ENCODE measurements at regions not wholly inside any gene's neighbourhood (a gene's known extent, or its start where the extent isn't known, plus 50 kb on each side); places are given as distances from the start of the nearest gene placed in this dataset.

DNA sequence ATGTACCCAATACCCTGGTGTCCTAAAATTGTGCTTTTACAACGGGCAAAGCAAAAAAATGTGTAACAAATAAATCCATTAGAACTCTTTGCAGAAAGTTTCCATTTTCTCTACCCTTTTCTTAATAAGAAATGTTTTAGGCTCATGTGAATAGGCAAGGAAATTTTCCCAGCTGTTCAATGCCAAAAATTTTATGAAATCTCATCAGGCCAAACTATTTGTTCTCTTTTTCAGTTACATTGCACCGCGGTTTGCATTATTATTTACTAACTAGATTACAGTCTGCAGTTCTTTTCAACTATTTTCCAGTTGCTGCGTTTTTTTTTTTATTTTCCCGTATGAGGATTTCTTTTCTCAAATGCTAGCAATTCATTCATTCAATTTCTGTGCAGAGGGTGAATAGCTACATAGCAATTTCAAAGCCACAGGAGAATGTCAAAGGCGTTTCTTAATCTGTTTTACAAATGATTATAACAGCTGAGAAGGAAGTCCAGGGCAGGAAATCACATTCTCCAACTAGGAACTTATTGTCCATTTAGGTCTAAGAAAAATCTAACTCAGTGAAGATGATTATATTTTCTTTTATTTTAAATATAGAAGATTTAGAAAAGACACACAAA lies 367.5 kb upstream of the MMADHC start:
- H3K27ac ChIP-seq (ENCODE audit: low read length) = no peak overlapping the region
- H3K4me3 ChIP-seq (ENCODE audit: low read length) = no peak overlapping the region
- WGBS (ENCODE audit: insufficient coverage, insufficient read length) = no CpG with 5 or more reads among the region's 6 CpGs
- no peaks in the 10 kb centered on the region for H3K9me3 ChIP-seq (ENCODE audit: control insufficient read depth, insufficient read depth, low read length)
- no peaks in the 10 kb centered on the region for H3K27me3 ChIP-seq (ENCODE audit: control insufficient read depth, insufficient read depth, low read length)
- DNase-seq (ENCODE audit: low read depth, low spot score) = no peak
- no peaks in the 10 kb centered on the region for H3K4me1 ChIP-seq (ENCODE audit: control insufficient read depth, insufficient read depth, low read length)
- no peaks in the 10 kb centered on the region for H3K36me3 ChIP-seq (ENCODE audit: control insufficient read depth, insufficient read depth, low read length)

DNA sequence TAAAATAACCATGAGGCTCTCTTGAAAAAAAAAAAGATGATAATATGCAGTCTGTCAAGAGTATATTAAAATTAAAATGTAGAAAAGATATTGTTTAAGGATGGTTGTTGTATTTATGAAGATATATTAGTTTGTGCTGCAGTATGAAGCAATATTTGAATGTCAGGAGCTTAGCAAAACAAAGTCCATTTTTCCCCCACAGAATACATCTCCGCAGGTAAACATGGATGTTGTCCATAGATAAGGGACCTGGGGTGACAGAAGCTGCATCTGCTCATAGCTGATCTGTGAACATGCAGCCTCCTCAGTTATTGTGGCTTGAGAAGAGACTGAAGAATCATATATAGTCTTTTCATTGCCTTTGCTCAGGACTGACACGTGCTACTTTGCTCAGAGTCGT lies 366.1 kb upstream of the MMADHC start:
- Histone ChIP-seq H3K9me3 (ENCODE audit: control insufficient read depth, insufficient read depth, low read length) (no peaks in the 10 kb centered on the region), H3K27me3 (ENCODE audit: control insufficient read depth, insufficient read depth, low read length) (no peaks in the 10 kb centered on the region)
- WGBS (ENCODE audit: insufficient coverage, insufficient read length) = no CpG with 5 or more reads among the region's 3 CpGs

DNA sequence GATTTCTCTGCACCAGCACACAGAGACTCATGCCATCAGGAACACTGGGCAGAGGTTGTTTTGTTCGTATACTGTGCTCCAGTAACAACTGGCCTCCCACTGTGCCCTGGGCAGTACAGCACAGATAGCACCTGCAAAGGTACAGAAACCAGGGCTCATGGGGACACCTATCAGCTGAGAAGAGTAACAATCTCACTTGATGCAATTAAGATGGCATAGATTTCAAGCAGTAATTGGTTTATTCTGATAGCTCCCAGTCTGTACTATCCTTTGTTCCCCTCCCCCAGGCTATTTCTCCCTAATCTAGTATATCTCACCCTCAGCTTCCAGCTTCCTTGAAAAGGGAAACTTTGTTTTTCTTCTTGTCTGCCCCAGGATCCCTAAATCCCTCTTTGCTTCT lies 343.9 kb upstream of the MMADHC start:
- Histone ChIP-seq H3K27ac (ENCODE audit: low read length) (no peak overlapping the region), H3K27me3 (ENCODE audit: control insufficient read depth, insufficient read depth, low read length) (no peaks in the 10 kb centered on the region), H3K36me3 (ENCODE audit: control insufficient read depth, insufficient read depth, low read length) (no peaks in the 10 kb centered on the region), H3K4me3 (ENCODE audit: low read length) (no peak overlapping the region), H3K9me3 (ENCODE audit: control insufficient read depth, insufficient read depth, low read length) (no peaks in the 10 kb centered on the region), H3K4me1 (ENCODE audit: control insufficient read depth, insufficient read depth, low read length) (no peaks in the 10 kb centered on the region)
- DNase-seq (ENCODE audit: low read depth, low spot score) = no peak
- WGBS (ENCODE audit: insufficient coverage, insufficient read length) = no CpG with 5 or more reads among the region's 1 CpG

More for the DNA sequence above, 366.1 kb upstream of the MMADHC start:
- no peaks in the 10 kb centered on the region for H3K4me1 ChIP-seq (ENCODE audit: control insufficient read depth, insufficient read depth, low read length)
- no peak overlapping the region for H3K27ac ChIP-seq (ENCODE audit: low read length)
- no peak for DNase-seq (ENCODE audit: low read depth, low spot score)
- no peak overlapping the region for H3K4me3 ChIP-seq (ENCODE audit: low read length)
- H3K36me3 ChIP-seq (ENCODE audit: control insufficient read depth, insufficient read depth, low read length) = no peaks in the 10 kb centered on the region

DNA sequence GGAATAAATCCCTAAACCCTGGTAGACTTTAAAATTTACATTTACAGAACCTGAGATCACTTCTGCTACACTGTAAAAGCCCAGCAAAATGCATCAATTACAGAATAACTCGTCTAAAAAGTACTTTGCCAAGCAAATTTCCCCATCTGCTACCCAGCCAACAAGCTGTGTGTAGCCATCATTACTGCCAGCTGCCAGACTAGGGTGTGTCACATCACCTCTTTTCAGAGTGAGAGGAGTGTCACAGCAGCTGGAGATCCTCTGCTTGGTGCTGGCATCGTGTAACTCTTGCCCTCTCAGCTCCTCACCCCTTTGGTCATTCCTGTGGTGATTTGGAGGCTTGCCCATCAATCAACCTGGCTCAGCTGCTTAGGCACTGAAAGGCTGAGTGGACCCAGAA lies 340.4 kb upstream of the MMADHC start:
- no peak overlapping the region for H3K4me3 ChIP-seq (ENCODE audit: low read length)
- WGBS (ENCODE audit: insufficient coverage, insufficient read length) = no CpG with 5 or more reads among the region's 2 CpGs
- H3K4me1 ChIP-seq (ENCODE audit: control insufficient read depth, insufficient read depth, low read length) = no peaks in the 10 kb centered on the region
- no peaks in the 10 kb centered on the region for H3K27me3 ChIP-seq (ENCODE audit: control insufficient read depth, insufficient read depth, low read length)
- DNase-seq (ENCODE audit: low read depth, low spot score) = no peak
- H3K27ac ChIP-seq (ENCODE audit: low read length) = no peak overlapping the region
- no peaks in the 10 kb centered on the region for H3K9me3 ChIP-seq (ENCODE audit: control insufficient read depth, insufficient read depth, low read length)
- no peaks in the 10 kb centered on the region for H3K36me3 ChIP-seq (ENCODE audit: control insufficient read depth, insufficient read depth, low read length)

DNA sequence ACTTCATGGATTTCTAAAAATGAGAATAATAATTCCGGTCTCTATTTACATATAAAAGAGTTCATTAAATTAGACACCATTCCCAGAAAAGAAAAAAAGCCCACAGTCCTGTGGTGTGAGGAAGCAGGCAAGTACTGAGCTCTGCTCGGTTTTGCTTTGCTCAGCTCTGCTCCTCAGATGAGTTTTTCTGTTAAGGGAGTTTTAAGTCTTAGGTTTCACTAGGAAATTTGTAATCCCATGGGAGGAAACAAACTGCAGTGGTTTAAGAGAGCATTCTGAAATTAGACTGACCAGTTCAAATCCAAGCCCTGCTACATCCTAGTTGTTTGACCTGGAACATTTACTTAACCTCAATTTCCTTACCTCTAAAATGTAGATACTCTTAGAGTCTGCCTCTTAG lies 338.6 kb upstream of the MMADHC start:
- DNase-seq (ENCODE audit: low read depth, low spot score) = no peak
- Histone ChIP-seq H3K36me3 (ENCODE audit: control insufficient read depth, insufficient read depth, low read length) (no peaks in the 10 kb centered on the region), H3K27me3 (ENCODE audit: control insufficient read depth, insufficient read depth, low read length) (no peaks in the 10 kb centered on the region), H3K4me3 (ENCODE audit: low read length) (no peak overlapping the region), H3K4me1 (ENCODE audit: control insufficient read depth, insufficient read depth, low read length) (no peaks in the 10 kb centered on the region), H3K9me3 (ENCODE audit: control insufficient read depth, insufficient read depth, low read length) (no peaks in the 10 kb centered on the region), H3K27ac (ENCODE audit: low read length) (no peak overlapping the region)
- WGBS (ENCODE audit: insufficient coverage, insufficient read length) = no CpG with 5 or more reads among the region's 2 CpGs

DNA sequence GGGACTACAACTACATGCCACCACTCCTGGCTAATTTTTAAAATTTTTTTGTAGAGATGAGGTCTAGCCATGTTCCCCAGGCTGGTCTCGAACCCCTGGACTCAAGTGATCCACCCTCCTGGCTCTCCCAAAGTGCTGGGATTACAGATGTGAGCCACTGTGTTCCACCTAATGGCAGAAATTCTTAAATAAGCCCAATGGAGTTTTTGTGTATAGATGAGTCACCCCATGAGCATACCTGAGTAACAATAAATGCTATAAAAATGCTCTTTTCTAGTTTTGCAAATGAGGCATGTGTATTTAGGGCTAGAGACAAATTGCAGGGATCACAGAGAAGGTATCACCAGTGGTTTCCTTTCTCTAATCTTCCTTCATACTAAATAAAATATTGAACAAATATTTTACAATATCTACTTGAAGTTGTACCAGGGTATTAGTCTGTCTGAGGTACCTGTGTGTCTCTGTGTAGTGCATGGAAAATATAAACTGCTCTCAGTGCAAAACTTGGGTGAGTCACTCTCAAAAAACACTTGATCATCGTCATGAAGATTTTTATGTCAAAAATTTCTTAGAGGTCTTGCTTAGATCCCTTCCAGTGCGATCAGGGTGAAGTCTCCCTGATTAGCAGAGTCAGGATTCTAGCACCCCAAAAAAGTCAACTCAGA lies 337.1 kb upstream of the MMADHC start:
- H3K9me3 ChIP-seq (ENCODE audit: control insufficient read depth, insufficient read depth, low read length) = no peaks in the 10 kb centered on the region
- no peak overlapping the region for H3K4me3 ChIP-seq (ENCODE audit: low read length)
- DNase-seq (ENCODE audit: low read depth, low spot score) = no peak
- H3K27me3 ChIP-seq (ENCODE audit: control insufficient read depth, insufficient read depth, low read length) = no peaks in the 10 kb centered on the region
- no peak overlapping the region for H3K27ac ChIP-seq (ENCODE audit: low read length)
- no peaks in the 10 kb centered on the region for H3K36me3 ChIP-seq (ENCODE audit: control insufficient read depth, insufficient read depth, low read length)
- no CpG with 5 or more reads among the region's 3 CpGs for WGBS (ENCODE audit: insufficient coverage, insufficient read length)
- H3K4me1 ChIP-seq (ENCODE audit: control insufficient read depth, insufficient read depth, low read length) = no peaks in the 10 kb centered on the region

DNA sequence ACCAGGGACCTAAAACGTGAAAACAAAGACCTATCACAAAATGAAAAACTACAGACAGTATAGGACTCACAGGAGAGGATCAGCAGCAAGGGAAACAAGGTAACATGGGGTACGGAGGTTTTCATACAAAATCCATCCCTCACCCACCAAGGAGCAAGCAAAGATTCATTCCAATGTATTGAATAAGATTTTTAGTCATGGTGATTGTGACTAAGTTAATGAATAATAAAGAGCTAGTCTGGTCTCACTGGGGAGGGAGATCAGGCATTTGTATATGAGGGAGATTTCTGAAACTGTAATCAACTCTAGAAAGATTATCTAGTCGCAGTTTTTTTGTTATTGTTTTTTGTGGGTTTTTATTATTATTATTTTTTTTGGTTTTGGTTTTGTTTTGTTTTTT lies 336.5 kb upstream of the MMADHC start:
- no peak for DNase-seq (ENCODE audit: low read depth, low spot score)
- H3K9me3 ChIP-seq (ENCODE audit: control insufficient read depth, insufficient read depth, low read length) = no peaks in the 10 kb centered on the region
- no peaks in the 10 kb centered on the region for H3K36me3 ChIP-seq (ENCODE audit: control insufficient read depth, insufficient read depth, low read length)
- no peaks in the 10 kb centered on the region for H3K27me3 ChIP-seq (ENCODE audit: control insufficient read depth, insufficient read depth, low read length)
- no peak overlapping the region for H3K4me3 ChIP-seq (ENCODE audit: low read length)
- H3K4me1 ChIP-seq (ENCODE audit: control insufficient read depth, insufficient read depth, low read length) = no peaks in the 10 kb centered on the region
- no peak overlapping the region for H3K27ac ChIP-seq (ENCODE audit: low read length)
- WGBS (ENCODE audit: insufficient coverage, insufficient read length) = 100% methylated on average over 1 of the region's 3 CpGs

DNA sequence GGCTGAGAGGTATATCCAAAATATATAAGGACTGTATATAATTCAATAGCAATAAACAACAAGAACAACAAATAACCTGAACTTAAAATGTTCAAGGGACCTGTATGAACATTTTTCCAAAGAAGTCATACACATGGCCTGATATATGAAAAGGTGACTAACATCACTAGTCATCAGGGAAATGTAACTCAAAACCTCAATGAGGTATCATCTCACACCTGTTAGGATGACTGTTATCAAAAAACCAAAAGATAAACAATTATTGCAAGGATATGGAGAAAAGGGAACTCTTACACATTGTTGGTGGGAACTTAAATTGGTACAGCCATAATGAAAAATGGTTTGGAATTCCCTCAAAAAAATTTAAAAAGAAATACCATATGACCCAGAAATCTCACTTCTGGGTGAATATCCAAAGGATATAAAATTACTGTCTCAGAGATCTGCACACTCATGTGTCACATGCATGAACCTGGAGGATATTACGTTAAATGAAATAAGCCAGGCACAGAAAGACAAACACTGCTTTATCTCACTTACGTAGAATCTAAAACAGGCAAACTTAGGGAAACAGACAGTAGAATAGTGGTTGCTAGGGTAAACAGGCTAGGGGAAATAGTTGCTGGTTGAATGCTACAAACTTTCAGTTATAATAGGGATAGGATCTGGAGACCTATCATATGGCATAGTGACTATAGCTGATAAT lies 334.5 kb upstream of the MMADHC start:
- H3K27ac ChIP-seq (ENCODE audit: low read length) = no peak overlapping the region
- no CpG with 5 or more reads among the region's 2 CpGs for WGBS (ENCODE audit: insufficient coverage, insufficient read length)
- H3K4me1 ChIP-seq (ENCODE audit: control insufficient read depth, insufficient read depth, low read length) = no peaks in the 10 kb centered on the region
- H3K4me3 ChIP-seq (ENCODE audit: low read length) = no peak overlapping the region
- no peak for DNase-seq (ENCODE audit: low read depth, low spot score)
- no peaks in the 10 kb centered on the region for H3K27me3 ChIP-seq (ENCODE audit: control insufficient read depth, insufficient read depth, low read length)
- H3K36me3 ChIP-seq (ENCODE audit: control insufficient read depth, insufficient read depth, low read length) = no peaks in the 10 kb centered on the region
- no peaks in the 10 kb centered on the region for H3K9me3 ChIP-seq (ENCODE audit: control insufficient read depth, insufficient read depth, low read length)

DNA sequence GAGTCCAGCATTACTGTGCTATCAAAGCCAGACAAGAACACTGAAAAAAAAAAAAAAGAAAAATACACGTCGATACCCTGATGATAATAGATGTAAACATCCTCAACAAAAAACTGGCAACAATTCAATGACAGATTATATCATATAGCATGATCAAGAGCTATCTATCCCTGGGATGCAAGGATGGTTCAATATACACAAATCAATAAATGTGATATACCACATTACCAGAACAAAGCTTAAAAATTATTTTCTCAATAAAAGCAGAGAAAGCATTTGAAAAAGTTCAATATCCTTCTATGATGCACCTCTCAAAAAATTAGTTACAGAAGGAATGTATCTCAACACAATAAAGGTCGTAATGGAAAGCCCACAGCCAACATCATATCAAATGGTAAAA lies 332.8 kb upstream of the MMADHC start:
- no peak for DNase-seq (ENCODE audit: low read depth, low spot score)
- Histone ChIP-seq H3K9me3 (ENCODE audit: control insufficient read depth, insufficient read depth, low read length) (no peaks in the 10 kb centered on the region), H3K27ac (ENCODE audit: low read length) (no peak overlapping the region), H3K4me1 (ENCODE audit: control insufficient read depth, insufficient read depth, low read length) (no peaks in the 10 kb centered on the region), H3K36me3 (ENCODE audit: control insufficient read depth, insufficient read depth, low read length) (no peaks in the 10 kb centered on the region), H3K4me3 (ENCODE audit: low read length) (no peak overlapping the region), H3K27me3 (ENCODE audit: control insufficient read depth, insufficient read depth, low read length) (no peaks in the 10 kb centered on the region)
- no CpG with 5 or more reads among the region's 3 CpGs for WGBS (ENCODE audit: insufficient coverage, insufficient read length)

DNA sequence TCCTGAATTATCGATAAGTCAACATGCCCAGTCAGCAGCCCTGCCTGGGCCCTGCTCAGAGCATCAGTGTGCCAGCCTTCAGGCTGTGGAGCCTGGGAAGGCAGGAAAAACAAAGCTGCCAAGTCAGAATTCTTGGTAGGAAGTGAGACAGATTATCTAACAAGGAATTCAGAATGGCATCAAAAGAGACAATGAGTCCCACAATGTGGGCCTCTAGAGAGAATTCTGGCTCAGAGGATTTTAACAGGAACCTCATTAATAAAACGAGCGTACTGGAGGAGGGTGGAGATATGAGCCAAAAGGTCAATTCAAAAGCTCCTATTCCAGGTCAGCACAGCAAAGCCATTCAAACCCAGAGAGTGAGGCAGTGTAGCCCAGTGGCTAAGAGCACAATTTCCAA lies 327.6 kb upstream of the MMADHC start:
- Histone ChIP-seq H3K9me3 (ENCODE audit: control insufficient read depth, insufficient read depth, low read length) (no peaks in the 10 kb centered on the region), H3K4me3 (ENCODE audit: low read length) (no peak overlapping the region), H3K4me1 (ENCODE audit: control insufficient read depth, insufficient read depth, low read length) (no peaks in the 10 kb centered on the region), H3K27me3 (ENCODE audit: control insufficient read depth, insufficient read depth, low read length) (no peaks in the 10 kb centered on the region), H3K27ac (ENCODE audit: low read length) (no peak overlapping the region), H3K36me3 (ENCODE audit: control insufficient read depth, insufficient read depth, low read length) (no peaks in the 10 kb centered on the region)
- no CpG with 5 or more reads among the region's 3 CpGs for WGBS (ENCODE audit: insufficient coverage, insufficient read length)
- no peak for DNase-seq (ENCODE audit: low read depth, low spot score)
